ENCODE measurements at regions not wholly inside any gene's neighbourhood (a gene's known extent, or its start where the extent isn't known, plus 50 kb on each side); places are given as distances from the start of the nearest gene placed in this dataset.

GRCh38 chr4:117692538-117692937, 341.7 kb upstream of the NDST3 start:
- no peak overlapping the region for H3K27ac ChIP-seq
- no peak for TF ChIP-seq CTCF (conservative IDR thresholded peaks at IDR 0.05; ENCODE audit: low read depth, low read length)
- no peaks in the 10 kb centered on the region for H3K4me1 ChIP-seq (ENCODE audit: low read depth, poor library complexity, severe bottlenecking)
- no peak overlapping the region for H3K9ac ChIP-seq
- no peak overlapping the region for H3K4me3 ChIP-seq (IDR thresholded peaks at IDR 0.05; ENCODE audit: insufficient read depth, low read depth, low read length)
- no peak overlapping the region for H3K4me2 ChIP-seq
- H3K79me2 ChIP-seq (ENCODE audit: insufficient read depth, low read depth) = no peaks in the 10 kb centered on the region
- no peaks in the 10 kb centered on the region for H3K27me3 ChIP-seq (ENCODE audit: insufficient read depth, low read depth)
- H2AFZ ChIP-seq (ENCODE audit: low read depth) = no peak overlapping the region
- H3K36me3 ChIP-seq (ENCODE audit: insufficient read depth) = no peaks in the 10 kb centered on the region
- H4K20me1 ChIP-seq (ENCODE audit: insufficient read depth) = no peaks in the 10 kb centered on the region

- Histone ChIP-seq H3K79me2 (ENCODE audit: insufficient read depth, low read depth) (no peaks in the 10 kb centered on the region), H3K27ac (no peak overlapping the region), H3K4me1 (ENCODE audit: low read depth, poor library complexity, severe bottlenecking) (no peaks in the 10 kb centered on the region), H3K36me3 (ENCODE audit: insufficient read depth) (no peaks in the 10 kb centered on the region), H3K4me2 (no peak overlapping the region), H2AFZ (ENCODE audit: low read depth) (no peak overlapping the region), H3K27me3 (ENCODE audit: insufficient read depth, low read depth) (no peaks in the 10 kb centered on the region), H4K20me1 (ENCODE audit: insufficient read depth) (no peaks in the 10 kb centered on the region), H3K9ac (no peak overlapping the region), H3K4me3 (IDR thresholded peaks at IDR 0.05; ENCODE audit: insufficient read depth, low read depth, low read length) (no peak overlapping the region)
- no peak for TF ChIP-seq CTCF (conservative IDR thresholded peaks at IDR 0.05; ENCODE audit: low read depth, low read length)
Observed at GRCh38 chr4:117699595-117699994, 334.7 kb upstream of the NDST3 start.

- Histone ChIP-seq H3K4me3 (IDR thresholded peaks at IDR 0.05; ENCODE audit: insufficient read depth, low read depth, low read length) (no peak overlapping the region), H3K27me3 (ENCODE audit: insufficient read depth, low read depth) (no peaks in the 10 kb centered on the region), H3K27ac (no peak overlapping the region), H3K36me3 (ENCODE audit: insufficient read depth) (no peaks in the 10 kb centered on the region), H3K9ac (no peak overlapping the region), H3K4me2 (no peak overlapping the region), H4K20me1 (ENCODE audit: insufficient read depth) (no peaks in the 10 kb centered on the region), H3K79me2 (ENCODE audit: insufficient read depth, low read depth) (no peaks in the 10 kb centered on the region), H3K4me1 (ENCODE audit: low read depth, poor library complexity, severe bottlenecking) (no peaks in the 10 kb centered on the region), H2AFZ (ENCODE audit: low read depth) (no peak overlapping the region)
- peak; percentile 34; the same call in 1 of the 2 replicates for TF ChIP-seq CTCF (conservative IDR thresholded peaks at IDR 0.05; ENCODE audit: low read depth, low read length)
Observed at GRCh38 chr4:117700111-117700892, 334.0 kb upstream of the NDST3 start.

GRCh38 chr4:117702353-117702752, 331.9 kb upstream of the NDST3 start:
- Histone ChIP-seq H3K27ac (no peak overlapping the region), H3K27me3 (ENCODE audit: insufficient read depth, low read depth) (no peaks in the 10 kb centered on the region), H3K4me1 (ENCODE audit: low read depth, poor library complexity, severe bottlenecking) (no peaks in the 10 kb centered on the region), H3K79me2 (ENCODE audit: insufficient read depth, low read depth) (no peaks in the 10 kb centered on the region), H4K20me1 (ENCODE audit: insufficient read depth) (no peaks in the 10 kb centered on the region), H3K36me3 (ENCODE audit: insufficient read depth) (no peaks in the 10 kb centered on the region), H3K4me2 (no peak overlapping the region), H2AFZ (ENCODE audit: low read depth) (no peak overlapping the region), H3K9ac (no peak overlapping the region), H3K4me3 (IDR thresholded peaks at IDR 0.05; ENCODE audit: insufficient read depth, low read depth, low read length) (no peak overlapping the region)
- no peak for TF ChIP-seq CTCF (conservative IDR thresholded peaks at IDR 0.05; ENCODE audit: low read depth, low read length)

All from KMS-11 (cell line).